Neuronal stem cell (in vitro differentiated cells): ENCODE measurements at regions not wholly inside any gene's neighbourhood (a gene's known extent, or its start where the extent isn't known, plus 50 kb on each side); places are given as distances from the start of the nearest gene placed in this dataset.
"Not testable (repeated sequence)": the region's sequence is repeated elsewhere in the genome, so short reads cannot be mapped to it uniquely, and the experiment has no call there.

Experiments used
- DNase-seq: peaks from one replicate; pipeline ENCODE4 v3.0.0-alpha.2; 2013; ENCODE audit warnings: low spot score
- H2AFZ ChIP-seq: one replicate; pipeline ENCODE4 v1.6.1; 2013; ENCODE audit warnings: mild to moderate bottlenecking, low read length, inconsistent platforms
- H2AK5ac ChIP-seq: 2 replicates; pipeline ENCODE4 v1.6.1; 2013; ENCODE audit warnings: low read depth, mild to moderate bottlenecking, inconsistent platforms, low read length, moderate library complexity, mixed read lengths
- H2BK120ac ChIP-seq: 2 replicates; pipeline ENCODE4 v1.6.1; 2013; ENCODE audit warnings: low read depth, mild to moderate bottlenecking, inconsistent platforms, low read length, moderate library complexity, mixed read lengths
- H2BK12ac ChIP-seq: one replicate; pipeline ENCODE4 v1.6.1; 2013; ENCODE audit warnings: low read length, inconsistent platforms
- H2BK15ac ChIP-seq: 2 replicates; pipeline ENCODE4 v1.6.1; 2013; ENCODE audit warnings: mild to moderate bottlenecking, low read length, inconsistent platforms, mixed read lengths
- H2BK5ac ChIP-seq: one replicate; pipeline ENCODE4 v1.6.1; 2013; ENCODE audit warnings: inconsistent platforms, mild to moderate bottlenecking, low read length, moderate library complexity
- H3K14ac ChIP-seq: one replicate; pipeline ENCODE4 v1.6.1; 2013; ENCODE audit warnings: low read length, inconsistent platforms
- H3K18ac ChIP-seq: 2 replicates; pipeline ENCODE4 v1.6.1; 2013; ENCODE audit warnings: low read length, inconsistent platforms
- H3K23ac ChIP-seq: 2 replicates; pipeline ENCODE4 v1.6.1; 2013; ENCODE audit warnings: low read depth, mild to moderate bottlenecking, mixed read lengths, low read length, inconsistent platforms; ENCODE audit not compliant: poor library complexity
- H3K27ac ChIP-seq: replicated peaks from 3 replicates; pipeline ENCODE4 v1.5.1; 2013; ENCODE audit warnings: low read length, inconsistent platforms
- H3K27me3 ChIP-seq, 3 experiments: 2 replicates each; pipeline ENCODE4 v1.6.1; 2013; ENCODE audit warnings: low read length in 3 of 3, mild to moderate bottlenecking in 2 of 3, inconsistent platforms in 1 of 3, low read depth in 1 of 3, mixed read lengths in 1 of 3, moderate library complexity in 1 of 3; ENCODE audit not compliant: control insufficient read depth in 3 of 3, insufficient read depth in 3 of 3
- H3K36me3 ChIP-seq, 2 donors: replicated peaks in 1 of 2; 2 replicates each; pipeline ENCODE4 v1.6.1; 2013; ENCODE audit warnings: low read length in 2 of 2; ENCODE audit not compliant: control insufficient read depth in 2 of 2, insufficient read depth in 2 of 2
- H3K4ac ChIP-seq: 2 replicates; pipeline ENCODE4 v1.6.1; 2013; ENCODE audit warnings: inconsistent platforms, mild to moderate bottlenecking, low read length, moderate library complexity
- H3K4me1 ChIP-seq, 2 donors: 1 replicate in 1 of 2; 2 replicates in 1 of 2; pipeline ENCODE4 v1.6.1; 2013; ENCODE audit warnings: low read length in 2 of 2, low read depth in 1 of 2; ENCODE audit not compliant: control insufficient read depth in 2 of 2, insufficient read depth in 1 of 2
- H3K4me2 ChIP-seq: one replicate; pipeline ENCODE4 v1.6.1; 2013; ENCODE audit warnings: mild to moderate bottlenecking, low read length, inconsistent platforms; ENCODE audit not compliant: insufficient read depth, poor library complexity, severe bottlenecking
- H3K4me3 ChIP-seq, 2 donors: 2 replicates each; pipeline ENCODE4 v1.5.1; 2013; ENCODE audit warnings: low read length in 2 of 2, mild to moderate bottlenecking in 2 of 2, inconsistent platforms in 1 of 2, moderate library complexity in 1 of 2
- H3K79me1 ChIP-seq: one replicate; pipeline ENCODE4 v1.6.1; 2013; ENCODE audit warnings: low read depth, mild to moderate bottlenecking, inconsistent platforms, low read length, moderate library complexity
- H3K9ac ChIP-seq: one replicate; pipeline ENCODE4 v1.6.1; 2013; ENCODE audit warnings: mild to moderate bottlenecking, low read depth, low read length, inconsistent platforms; ENCODE audit not compliant: poor library complexity
- H3K9me3 ChIP-seq, 2 donors: replicated peaks in 1 of 2; 2 replicates each; pipeline versions ENCODE3 to v1.6.1; 2013; ENCODE audit warnings: low read length in 2 of 2, mild to moderate bottlenecking in 2 of 2, inconsistent platforms in 1 of 2, low read depth in 1 of 2, mixed read lengths in 1 of 2, moderate library complexity in 1 of 2; ENCODE audit not compliant: control insufficient read depth in 2 of 2, insufficient read depth in 1 of 2
- H4K8ac ChIP-seq: one replicate; pipeline ENCODE4 v1.6.1; 2013; ENCODE audit warnings: low read depth, mild to moderate bottlenecking, inconsistent platforms, low read length, moderate library complexity
- H4K91ac ChIP-seq: one replicate; pipeline ENCODE4 v1.6.1; 2013; ENCODE audit warnings: low read length, low read depth, mild to moderate bottlenecking, inconsistent platforms; ENCODE audit not compliant: poor library complexity
- WGBS, 2 donors: extraction: QIAGEN DNeasy Blood & Tissue Kit; methylation state at CpG; one replicate each; pipeline ENCODE4 v1.1.7; 2013; ENCODE audit warnings: missing lambda C conversion rate in 2 of 2, mixed read lengths in 1 of 2; ENCODE audit not compliant: insufficient read length in 2 of 2, insufficient replicate concordance in 1 of 2; ENCODE audit errors: extremely low coverage in 2 of 2; 5-methylcytosine and 5-hydroxymethylcytosine counted together

- no CpG with 5 or more reads among the region's 2 CpGs for WGBS, 2 donors
- not testable (repeated sequence) for H3K23ac ChIP-seq, DNase-seq, H3K27ac ChIP-seq, H3K4me3 ChIP-seq, H3K9me3 ChIP-seq, H2BK12ac ChIP-seq, H3K36me3 ChIP-seq, H3K4me1 ChIP-seq, H2BK5ac ChIP-seq, H2BK15ac ChIP-seq, H4K8ac ChIP-seq, H3K18ac ChIP-seq, H3K27me3 ChIP-seq, H3K79me1 ChIP-seq, H3K4me2 ChIP-seq, H2BK120ac ChIP-seq, H3K9ac ChIP-seq, H4K91ac ChIP-seq, H2AFZ ChIP-seq, H2AK5ac ChIP-seq, H3K14ac ChIP-seq, H3K4ac ChIP-seq
Measured at GRCh38 chr5:12131020-12131419, 226.8 kb upstream of the CTNND2 start.

- no peak overlapping the region for H2BK15ac ChIP-seq
- H3K27me3 ChIP-seq: no peaks in the 10 kb centered on the region
- WGBS, 2 donors: no CpG with 5 or more reads among the region's 7 CpGs
- H3K4me3 ChIP-seq: no peak overlapping the region
- H3K27ac ChIP-seq: no peak overlapping the region
- H2AFZ ChIP-seq: peak overlapping the region; percentile 75
- H3K79me1 ChIP-seq: no peaks in the 10 kb centered on the region
- no peak overlapping the region for H3K4me2 ChIP-seq
- no peak overlapping the region for H2BK5ac ChIP-seq
- no peak overlapping the region for H3K4ac ChIP-seq
- H3K9me3 ChIP-seq: no peaks in the 10 kb centered on the region
- DNase-seq: no peak
- no peak overlapping the region for H3K23ac ChIP-seq
- no peak overlapping the region for H3K9ac ChIP-seq
- H3K14ac ChIP-seq: no peak overlapping the region
- H4K91ac ChIP-seq: no peak overlapping the region
- H4K8ac ChIP-seq: no peak overlapping the region
- no peaks in the 10 kb centered on the region for H3K36me3 ChIP-seq
- no peak overlapping the region for H2AK5ac ChIP-seq
- H3K4me1 ChIP-seq: no peaks in the 10 kb centered on the region
- no peak overlapping the region for H2BK12ac ChIP-seq
- no peak overlapping the region for H2BK120ac ChIP-seq
- no peak overlapping the region for H3K18ac ChIP-seq
Measured at GRCh38 chr5:12125895-12126294, 221.6 kb upstream of the CTNND2 start.

- Histone ChIP-seq H2BK12ac (no peak overlapping the region), H3K79me1 (no peaks in the 10 kb centered on the region), H4K91ac (no peak overlapping the region), H3K4me1 (no peaks in the 10 kb centered on the region), H3K9me3 (no peaks in the 10 kb centered on the region), H2BK120ac (no peak overlapping the region), H2AFZ (no peak overlapping the region), H3K18ac (no peak overlapping the region), H3K27me3 (no peaks in the 10 kb centered on the region), H2BK15ac (no peak overlapping the region), H3K9ac (no peak overlapping the region), H3K27ac (no peak overlapping the region), H3K23ac (no peak overlapping the region), H3K4ac (no peak overlapping the region), H3K4me2 (no peak overlapping the region), H2AK5ac (no peak overlapping the region), H3K14ac (no peak overlapping the region), H3K36me3 (no peaks in the 10 kb centered on the region), H4K8ac (no peak overlapping the region), H3K4me3 (no peak overlapping the region), H2BK5ac (no peak overlapping the region)
- no peak for DNase-seq
- WGBS, 2 donors: no CpG with 5 or more reads among the region's 3 CpGs
Measured at GRCh38 chr5:12119657-12120056, 215.4 kb upstream of the CTNND2 start.

- no peak overlapping the region for H3K18ac ChIP-seq
- no peak overlapping the region for H2BK12ac ChIP-seq
- no peak overlapping the region for H4K91ac ChIP-seq
- H3K14ac ChIP-seq: no peak overlapping the region
- H2AK5ac ChIP-seq: no peak overlapping the region
- no peak overlapping the region for H2AFZ ChIP-seq
- no peak for DNase-seq
- H3K4me3 ChIP-seq: no peak overlapping the region
- no peaks in the 10 kb centered on the region for H3K27me3 ChIP-seq
- no peak overlapping the region for H2BK5ac ChIP-seq
- no peak overlapping the region for H3K27ac ChIP-seq
- no peak overlapping the region for H2BK120ac ChIP-seq
- H3K79me1 ChIP-seq: no peaks in the 10 kb centered on the region
- no peaks in the 10 kb centered on the region for H3K4me1 ChIP-seq
- H3K36me3 ChIP-seq: no peaks in the 10 kb centered on the region
- no peak overlapping the region for H4K8ac ChIP-seq
- WGBS, 2 donors: no CpG with 5 or more reads among the region's 1 CpG
- no peaks in the 10 kb centered on the region for H3K9me3 ChIP-seq
- H3K4ac ChIP-seq: no peak overlapping the region
- no peak overlapping the region for H3K4me2 ChIP-seq
- no peak overlapping the region for H2BK15ac ChIP-seq
- H3K23ac ChIP-seq: no peak overlapping the region
- H3K9ac ChIP-seq: no peak overlapping the region
Measured at GRCh38 chr5:12114075-12114474, 209.8 kb upstream of the CTNND2 start.
